ENCODE measurements at regions not wholly inside any gene's neighbourhood (a gene's known extent, or its start where the extent isn't known, plus 50 kb on each side); places are given as distances from the start of the nearest gene placed in this dataset.
"Not testable (repeated sequence)": the region's sequence is repeated elsewhere in the genome, so short reads cannot be mapped to it uniquely, and the experiment has no call there.

DNA sequence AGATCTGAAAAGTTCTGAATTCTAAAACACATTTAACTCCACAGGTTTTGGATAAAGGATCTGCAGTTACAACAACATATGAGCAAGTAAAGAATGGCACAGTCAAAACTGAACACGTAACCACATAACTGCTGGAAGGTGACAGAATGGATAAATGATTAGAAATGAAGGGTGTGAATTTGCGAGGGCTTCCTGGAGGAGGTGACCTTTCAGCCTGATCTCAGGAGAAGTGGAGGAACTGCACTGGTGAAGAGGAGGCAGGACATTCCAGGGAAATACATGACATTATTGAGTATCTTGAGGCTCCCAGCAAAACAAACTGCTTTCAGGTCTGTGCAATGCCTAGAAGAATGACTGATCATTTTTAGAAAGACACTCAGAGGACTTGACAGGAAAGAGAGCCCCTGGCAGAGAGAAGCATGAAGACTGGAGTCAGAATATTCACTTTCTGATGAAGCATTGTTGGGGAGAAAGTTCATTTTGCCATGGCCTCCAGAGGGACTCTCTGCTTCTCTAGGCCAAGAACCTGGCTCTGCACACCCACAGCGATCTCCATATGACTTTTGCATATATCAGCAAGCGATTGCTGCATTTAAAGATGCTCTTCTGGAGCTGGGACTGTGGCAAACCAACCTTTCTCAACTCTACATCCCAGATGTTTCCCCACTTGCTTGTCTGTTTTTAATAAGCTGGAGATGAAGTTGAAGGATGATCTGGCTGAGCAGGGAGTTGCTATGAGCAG is 122.7 kb upstream of the FAM78B start:
- Mint-ChIP-seq H3K4me1 (no peaks in the 10 kb centered on the region), H3K36me3 (no peaks in the 10 kb centered on the region), H3K9me3 (no peaks in the 10 kb centered on the region), H3K4me3 (no peak overlapping the region), H3K27me3 (peaks cover 8% of the 10 kb centered on the region), H3K27ac (no peak overlapping the region)
- DNase-seq = no peak

DNA sequence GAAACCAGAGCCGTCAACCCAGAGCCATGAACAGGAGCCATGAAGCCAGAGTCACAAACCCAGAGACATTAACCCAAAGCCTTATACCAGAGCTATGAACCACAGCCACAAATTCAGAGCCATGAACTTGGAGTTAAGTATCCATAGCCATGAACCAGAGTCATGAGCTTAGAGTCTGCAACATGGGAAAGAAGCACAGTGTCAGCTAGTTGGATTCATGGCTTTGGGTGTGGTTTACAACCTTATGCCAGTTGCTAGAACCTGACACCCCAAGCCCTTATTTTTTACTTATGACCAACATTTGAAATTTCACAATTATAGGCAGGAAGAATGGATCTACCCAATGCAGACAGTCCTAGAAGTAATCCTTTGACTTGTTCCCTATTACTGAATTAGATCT is 128.9 kb upstream of the FAM78B start:
- Mint-ChIP-seq H3K9me3 (no peaks in the 10 kb centered on the region), H3K4me3 (no peak overlapping the region), H3K36me3 (no peaks in the 10 kb centered on the region), H3K4me1 (no peaks in the 10 kb centered on the region), H3K27ac (no peak overlapping the region), H3K27me3 (no peaks in the 10 kb centered on the region)
- DNase-seq = no peak

DNA sequence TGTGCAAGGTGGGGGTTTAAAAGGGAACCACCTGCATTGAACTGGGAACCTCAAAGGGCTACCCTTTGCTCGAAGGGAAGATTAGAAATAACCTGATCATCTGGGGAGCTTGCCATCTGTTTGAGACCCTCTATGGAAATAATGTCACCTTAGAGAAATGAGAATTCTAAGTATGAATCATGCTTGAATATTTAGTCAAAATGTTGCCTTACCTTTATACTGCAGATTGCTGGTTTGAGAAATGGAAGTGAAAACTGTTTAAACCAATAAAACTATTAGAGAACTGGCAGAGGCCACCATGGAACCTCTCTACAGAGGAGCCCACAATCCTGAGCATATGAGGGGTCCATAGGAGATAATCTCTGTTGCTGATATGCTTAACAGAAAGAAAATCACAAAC is 131.2 kb upstream of the FAM78B start:
- DNase-seq = no peak
- Mint-ChIP-seq H3K9me3 (no peaks in the 10 kb centered on the region), H3K36me3 (no peaks in the 10 kb centered on the region), H3K27ac (no peak overlapping the region), H3K4me3 (no peak overlapping the region), H3K27me3 (peaks cover 5% of the 10 kb centered on the region), H3K4me1 (no peaks in the 10 kb centered on the region)

DNA sequence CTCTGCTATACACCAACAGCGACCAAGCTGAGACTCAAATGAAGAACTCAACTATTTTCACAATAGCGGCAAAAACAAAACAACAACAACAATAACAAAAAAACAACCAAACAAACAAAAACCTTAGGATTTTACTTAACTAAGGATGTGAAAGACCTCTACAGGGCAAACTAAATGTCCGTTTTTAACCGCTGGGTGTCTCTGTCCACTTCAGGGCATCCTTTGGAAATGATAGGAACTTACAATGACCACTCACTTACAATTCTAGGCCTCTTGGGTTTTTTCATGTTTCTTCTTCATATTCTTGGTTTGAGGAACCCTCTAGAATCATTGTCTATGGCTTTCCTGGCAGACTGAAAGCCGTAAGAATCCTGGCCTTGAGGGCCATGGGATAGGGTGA is 134.0 kb upstream of the FAM78B start:
- H3K36me3 Mint-ChIP-seq = no peaks in the 10 kb centered on the region
- peaks cover 5% of the 10 kb centered on the region for H3K27me3 Mint-ChIP-seq

DNA sequence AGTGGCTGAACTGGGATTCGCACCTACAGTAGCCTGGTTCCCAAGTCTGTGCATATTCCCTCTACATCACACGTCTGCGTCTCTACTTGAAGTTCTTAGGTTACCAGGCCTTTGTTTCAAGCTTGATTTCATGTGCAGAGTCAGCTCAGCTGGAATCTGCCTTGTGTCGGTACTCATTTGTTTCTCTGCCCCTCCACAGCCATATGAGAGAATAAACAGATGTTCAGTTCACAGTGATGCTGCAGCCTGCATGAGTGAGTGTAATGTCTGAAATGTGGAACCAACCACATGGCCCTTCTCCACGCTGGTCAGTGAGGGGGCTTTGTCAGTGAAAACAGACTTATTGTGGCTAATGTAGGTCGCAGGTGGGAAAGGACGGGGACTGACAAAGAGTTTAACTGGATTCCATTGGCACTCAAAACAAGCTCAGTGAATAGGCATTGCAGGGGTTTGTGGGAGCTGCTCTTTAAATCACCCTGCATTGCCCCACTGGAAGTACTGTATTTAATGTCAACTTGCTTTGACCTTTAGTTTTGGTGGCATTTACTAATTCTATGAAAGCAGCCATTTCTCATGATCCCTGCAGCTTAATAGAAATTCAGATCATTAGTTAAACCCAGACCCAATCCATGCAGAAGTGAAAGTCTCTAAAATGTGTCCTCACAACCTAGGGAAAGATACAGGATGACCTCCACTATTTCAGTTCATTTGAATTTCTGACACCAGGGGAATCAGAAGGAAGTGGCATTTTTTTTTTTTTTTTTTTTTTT is 136.4 kb upstream of the FAM78B start:
- Mint-ChIP-seq H3K9me3 (no peaks in the 10 kb centered on the region), H3K4me1 (no peaks in the 10 kb centered on the region), H3K4me3 (no peak overlapping the region)

More for the DNA sequence above, 134.0 kb upstream of the FAM78B start:
- Mint-ChIP-seq H3K4me1 (no peaks in the 10 kb centered on the region), H3K27ac (no peak overlapping the region), H3K4me3 (no peak overlapping the region), H3K9me3 (no peaks in the 10 kb centered on the region)
- no peak for DNase-seq

DNA sequence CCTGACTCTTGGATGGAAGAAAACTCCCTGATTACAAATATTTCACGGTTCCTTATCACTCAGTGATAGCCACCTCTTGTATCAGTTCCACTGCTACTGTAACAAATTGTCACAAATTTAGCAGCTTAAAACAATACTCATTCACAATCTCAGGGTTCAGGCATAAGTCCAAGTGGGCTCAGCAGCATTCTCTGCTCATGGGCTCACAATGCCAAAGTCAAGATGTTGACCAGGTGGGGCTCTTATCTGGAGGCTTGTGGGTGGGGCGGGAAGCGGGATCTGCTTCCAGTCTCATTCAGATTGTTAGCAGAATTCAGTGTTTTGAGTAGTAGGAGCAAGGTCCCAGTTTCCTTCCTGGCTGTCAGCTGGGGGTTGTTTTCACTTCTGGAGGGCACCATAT is 137.3 kb upstream of the FAM78B start:
- H3K4me1 Mint-ChIP-seq = no peaks in the 10 kb centered on the region
- DNase-seq = no peak
- no peak overlapping the region for H3K27ac Mint-ChIP-seq

More for the DNA sequence above, 136.4 kb upstream of the FAM78B start:
- no peak for DNase-seq
- H3K27ac Mint-ChIP-seq = no peak overlapping the region
- no peaks in the 10 kb centered on the region for H3K36me3 Mint-ChIP-seq
- peaks cover 5% of the 10 kb centered on the region for H3K27me3 Mint-ChIP-seq

DNA sequence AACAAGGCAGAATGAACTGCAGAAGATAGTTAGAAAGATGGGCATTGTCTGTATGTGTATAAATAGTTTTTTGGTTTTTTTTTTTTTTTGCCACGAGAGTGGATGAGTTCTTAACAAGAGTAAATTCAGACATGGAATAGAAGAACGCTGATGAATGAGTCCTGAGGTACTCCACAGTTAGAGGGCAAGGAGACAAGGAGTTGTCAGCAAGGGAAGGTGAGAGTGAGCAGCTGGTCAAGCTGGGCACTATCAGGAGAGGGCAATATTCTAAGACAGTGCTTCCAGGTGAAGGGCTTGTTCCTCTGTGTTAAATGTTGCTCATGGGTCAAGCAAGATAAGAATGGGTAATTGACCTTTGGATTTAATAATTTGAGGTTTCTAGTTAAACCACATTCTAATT is 138.6 kb upstream of the FAM78B start:
- Mint-ChIP-seq H3K4me3 (no peak overlapping the region), H3K27ac (no peak overlapping the region), H3K9me3 (no peaks in the 10 kb centered on the region), H3K4me1 (no peaks in the 10 kb centered on the region), H3K27me3 (peaks cover 5% of the 10 kb centered on the region), H3K36me3 (no peaks in the 10 kb centered on the region)
- no peak for DNase-seq

More for the DNA sequence above, 137.3 kb upstream of the FAM78B start:
- peaks cover 5% of the 10 kb centered on the region for H3K27me3 Mint-ChIP-seq
- H3K36me3 Mint-ChIP-seq = no peaks in the 10 kb centered on the region
- no peak overlapping the region for H3K4me3 Mint-ChIP-seq
- H3K9me3 Mint-ChIP-seq = no peaks in the 10 kb centered on the region

DNA sequence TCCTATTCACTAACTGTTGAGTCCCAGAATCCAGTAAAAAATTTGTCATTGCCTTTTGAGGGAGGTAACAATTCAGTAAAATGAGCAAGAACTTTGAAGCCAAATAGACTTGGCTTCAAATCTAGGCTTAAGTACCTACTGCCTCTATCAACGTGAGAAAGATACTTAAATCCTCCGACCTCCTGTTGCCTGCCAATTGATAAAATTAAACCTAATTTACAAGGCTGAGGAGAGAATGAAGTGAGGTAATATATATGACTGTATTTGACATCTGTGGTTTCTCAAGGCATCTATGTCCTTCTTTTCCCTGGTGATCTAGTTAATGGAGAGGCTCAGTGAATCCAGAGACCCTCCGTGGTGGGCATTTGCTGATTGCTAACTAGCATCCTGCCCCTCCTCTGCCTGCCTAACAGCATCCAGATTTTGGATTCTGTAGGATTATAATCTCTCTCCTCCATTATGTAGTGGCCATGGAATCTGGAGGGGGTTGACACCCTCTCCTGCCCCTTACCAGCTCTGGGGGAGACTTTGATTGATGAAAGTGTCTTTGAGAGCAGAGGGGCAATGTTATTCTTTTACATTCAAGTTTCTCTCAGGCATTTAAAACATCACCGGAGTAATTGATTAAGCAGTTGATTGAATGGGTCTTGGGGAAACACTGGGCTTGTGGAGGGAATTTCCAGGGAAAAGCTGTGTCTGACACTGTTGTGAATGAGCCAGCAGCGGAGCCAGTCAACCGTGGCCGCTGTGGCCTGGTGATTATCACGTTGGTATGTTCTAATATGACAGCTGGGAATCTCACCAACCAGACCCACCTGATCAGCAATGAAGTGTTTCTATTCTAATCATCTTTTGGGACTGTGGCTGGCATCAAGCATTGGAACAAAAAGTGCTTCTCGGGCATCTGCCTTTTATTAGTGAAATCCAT is 140.7 kb upstream of the FAM78B start:
- H3K4me1 Mint-ChIP-seq = no peaks in the 10 kb centered on the region
- no peak for DNase-seq
- H3K27ac Mint-ChIP-seq = no peak overlapping the region
- no peaks in the 10 kb centered on the region for H3K27me3 Mint-ChIP-seq
- no peaks in the 10 kb centered on the region for H3K36me3 Mint-ChIP-seq
- H3K9me3 Mint-ChIP-seq = no peaks in the 10 kb centered on the region
- H3K4me3 Mint-ChIP-seq = no peak overlapping the region

DNA sequence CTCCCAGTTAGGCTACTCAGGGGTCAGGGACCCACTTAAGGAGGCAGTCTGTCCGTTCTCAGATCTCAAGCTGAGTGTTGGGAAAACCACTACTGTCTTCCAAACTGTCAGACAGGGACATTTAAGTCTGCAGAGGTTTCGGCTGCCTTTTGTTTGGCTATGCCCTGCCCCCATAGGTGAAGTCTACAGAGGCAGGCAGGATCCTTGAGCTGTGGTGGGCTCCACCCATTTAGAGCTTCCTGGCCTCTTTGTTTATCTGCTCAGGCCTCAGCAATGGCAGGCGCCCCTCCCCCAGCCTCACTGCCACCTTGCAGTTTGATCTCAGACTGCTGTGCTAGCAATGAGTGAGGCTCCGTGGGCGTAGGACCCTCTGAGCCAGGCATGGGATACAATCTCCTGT is 149.5 kb upstream of the FAM78B start:
- DNase-seq, H3K4me3 Mint-ChIP-seq, H3K36me3 Mint-ChIP-seq, H3K4me1 Mint-ChIP-seq, H3K27ac Mint-ChIP-seq, H3K9me3 Mint-ChIP-seq: not testable (repeated sequence)
- H3K27me3 Mint-ChIP-seq = peaks cover 11% of the 10 kb centered on the region

DNA sequence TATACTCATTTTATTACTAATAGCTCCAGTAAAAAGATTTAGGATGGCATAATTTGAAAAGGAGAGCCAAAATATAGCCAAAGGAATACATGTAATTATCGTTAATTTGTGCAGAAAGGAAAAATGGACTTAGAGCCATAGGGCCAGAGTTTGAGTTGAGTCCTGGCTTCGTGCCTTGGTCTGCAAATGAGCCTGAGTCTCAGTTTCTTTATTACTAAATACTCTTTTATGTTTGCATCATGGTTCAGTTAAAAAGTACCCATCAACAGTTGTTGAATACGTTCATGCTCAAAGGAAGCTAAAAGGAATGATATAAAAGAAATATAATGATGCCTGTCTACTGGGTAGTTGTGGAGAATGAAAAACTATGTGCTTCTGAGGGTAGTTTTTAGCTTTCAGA is 155.7 kb upstream of the FAM78B start:
- peaks cover 3% of the 10 kb centered on the region for H3K9me3 Mint-ChIP-seq
- peaks cover 3% of the 10 kb centered on the region for H3K27me3 Mint-ChIP-seq
- no peaks in the 10 kb centered on the region for H3K4me1 Mint-ChIP-seq
- H3K4me3 Mint-ChIP-seq = no peak overlapping the region
- no peak for DNase-seq
- H3K36me3 Mint-ChIP-seq = no peaks in the 10 kb centered on the region
- H3K27ac Mint-ChIP-seq = no peak overlapping the region

DNA sequence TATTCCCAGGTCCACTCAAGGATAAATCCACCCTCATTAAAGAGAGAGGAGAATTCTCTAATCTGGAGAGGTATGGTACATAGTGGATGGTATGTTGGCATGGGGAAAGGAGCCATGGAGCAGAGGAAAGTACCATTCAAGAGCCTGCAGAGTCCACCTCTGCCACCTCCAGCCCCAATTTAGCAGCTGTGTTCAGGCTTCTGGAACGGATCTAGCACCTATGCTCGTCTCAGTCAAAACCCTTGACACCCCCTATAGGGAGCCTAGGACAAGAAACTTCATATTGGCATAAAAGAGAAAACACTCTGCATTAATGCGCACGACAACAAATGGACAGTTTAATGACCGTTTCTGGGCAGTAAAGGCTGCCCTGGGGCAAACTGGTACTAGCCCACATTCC is 161.1 kb upstream of the FAM78B start:
- DNase-seq = no peak
- H3K9me3 Mint-ChIP-seq = no peaks in the 10 kb centered on the region
- no peaks in the 10 kb centered on the region for H3K4me1 Mint-ChIP-seq
- peaks cover 5% of the 10 kb centered on the region for H3K27me3 Mint-ChIP-seq
- no peak overlapping the region for H3K4me3 Mint-ChIP-seq
- H3K36me3 Mint-ChIP-seq = no peaks in the 10 kb centered on the region
- H3K27ac Mint-ChIP-seq = no peak overlapping the region

DNA sequence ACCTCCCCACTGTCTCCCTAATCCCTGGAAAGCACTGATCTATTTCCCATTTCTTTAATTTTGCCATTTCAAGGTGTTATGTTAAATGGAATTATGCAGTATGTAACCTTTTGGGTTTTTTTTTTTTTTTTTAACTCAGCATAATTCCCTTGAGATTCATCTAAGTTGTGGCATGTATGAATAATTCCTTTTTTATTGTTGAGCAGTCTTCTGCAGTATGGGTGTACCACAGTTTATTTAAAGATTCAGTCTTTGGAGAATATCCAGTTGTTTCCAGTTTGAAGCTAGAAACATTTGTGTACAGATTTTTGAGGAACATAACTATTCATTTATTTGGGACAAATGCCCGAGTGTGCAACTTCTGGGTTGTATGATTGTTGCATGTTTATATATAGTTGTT is 162.2 kb upstream of the FAM78B start:
- H3K27me3 Mint-ChIP-seq = peaks cover 5% of the 10 kb centered on the region

DNA sequence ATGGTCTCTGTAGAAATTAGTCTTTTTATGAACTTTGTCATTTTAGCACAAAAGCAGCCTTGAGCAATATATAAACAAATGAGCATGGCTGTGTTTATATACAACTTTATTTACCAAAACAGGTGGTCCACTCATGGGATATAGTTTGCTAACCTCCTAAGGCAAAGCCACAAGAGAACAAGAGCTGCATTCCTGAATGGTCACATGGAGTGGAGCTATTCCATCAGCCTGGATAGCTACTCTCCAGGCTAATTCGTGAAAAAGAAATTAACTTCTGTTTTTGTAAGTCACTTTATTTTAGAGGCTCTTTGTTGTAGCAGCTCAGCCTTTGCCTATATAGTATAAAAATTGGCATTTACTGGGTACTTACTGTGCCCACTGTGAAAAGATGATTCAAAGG is 163.3 kb upstream of the FAM78B start:
- Mint-ChIP-seq H3K36me3 (no peaks in the 10 kb centered on the region), H3K4me1 (no peaks in the 10 kb centered on the region), H3K4me3 (no peak overlapping the region), H3K27me3 (peaks cover 12% of the 10 kb centered on the region), H3K9me3 (no peaks in the 10 kb centered on the region), H3K27ac (no peak overlapping the region)
- DNase-seq = no peak

More for the DNA sequence above, 162.2 kb upstream of the FAM78B start:
- H3K4me1 Mint-ChIP-seq = no peaks in the 10 kb centered on the region
- DNase-seq = no peak
- no peak overlapping the region for H3K27ac Mint-ChIP-seq
- H3K4me3 Mint-ChIP-seq = no peak overlapping the region
- H3K36me3 Mint-ChIP-seq = no peaks in the 10 kb centered on the region
- no peaks in the 10 kb centered on the region for H3K9me3 Mint-ChIP-seq

DNA sequence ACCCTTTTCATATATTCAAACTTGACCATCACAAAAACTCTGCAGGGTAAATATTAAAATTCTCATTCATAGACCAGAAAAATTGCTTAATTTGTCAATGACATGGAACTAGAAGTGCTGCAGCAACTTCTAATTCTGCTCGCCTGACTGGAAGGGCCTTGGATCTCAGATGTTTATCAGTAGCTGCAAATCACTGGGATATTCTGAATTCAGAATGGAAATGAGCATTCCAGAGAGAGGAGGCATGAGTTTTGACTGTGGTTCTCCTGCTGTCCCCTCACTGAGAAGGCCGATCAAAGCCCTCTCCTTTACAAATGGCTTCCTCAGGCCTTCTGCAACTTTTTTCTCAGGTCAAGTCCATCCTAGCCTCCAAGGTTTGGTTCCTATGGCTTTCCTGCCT is 171.3 kb upstream of the FAM78B start:
- Mint-ChIP-seq H3K27me3 (peaks cover 11% of the 10 kb centered on the region), H3K4me3 (no peak overlapping the region), H3K27ac (no peak overlapping the region), H3K9me3 (no peaks in the 10 kb centered on the region), H3K4me1 (no peaks in the 10 kb centered on the region), H3K36me3 (no peaks in the 10 kb centered on the region)
- DNase-seq = no peak

DNA sequence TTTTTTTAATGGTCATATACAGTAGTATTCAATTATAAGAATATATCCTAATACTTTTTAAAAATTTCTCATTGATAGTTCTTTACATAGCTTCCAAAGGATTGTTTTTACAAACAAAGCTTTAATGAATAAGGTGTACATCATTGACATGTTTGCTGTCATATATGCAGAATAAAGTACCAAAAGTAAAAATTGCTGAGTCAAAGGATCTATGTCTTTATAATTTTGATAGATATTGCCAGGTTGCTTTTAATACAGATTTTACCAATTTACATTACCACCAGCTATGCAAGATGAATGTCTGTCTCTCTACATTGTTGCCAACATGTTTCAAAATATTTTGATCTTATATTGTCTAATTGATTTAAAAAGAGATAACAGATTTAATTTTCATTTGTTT is 173.9 kb upstream of the FAM78B start:
- Mint-ChIP-seq H3K9me3 (no peaks in the 10 kb centered on the region), H3K4me1 (no peaks in the 10 kb centered on the region), H3K36me3 (no peaks in the 10 kb centered on the region), H3K27me3 (no peaks in the 10 kb centered on the region), H3K4me3 (no peak overlapping the region), H3K27ac (no peak overlapping the region)
- no peak for DNase-seq

All from activated naive CD8-positive, alpha-beta T cell treated with anti-CD3 and anti-CD28 coated beads for 36 hours (primary cell).